Bronchial epithelial cell (primary cell): ENCODE measurements at regions not wholly inside any gene's neighbourhood (a gene's known extent, or its start where the extent isn't known, plus 50 kb on each side); places are given as distances from the start of the nearest gene placed in this dataset.
A peak's percentile ranks its signal among the peaks of the same experiment; 100 is the strongest.

Experiments used
- DNase-seq: peaks from one replicate; pipeline ENCODE4 v3.0.0-alpha.2; 2010; ENCODE audit warnings: low read depth
- FAIRE-seq: peaks from 2 replicates; lab custom pipeline; 2011; peaks lifted over from hg19 to GRCh38; lab: Jason Lieb, UNC
- H3K27me3 ChIP-seq: 2 replicates; pipeline ENCODE4 v1.5.1; 2011; ENCODE audit warnings: low read length; ENCODE audit not compliant: control insufficient read depth, insufficient read depth
- H3K36me3 ChIP-seq: 2 replicates; pipeline ENCODE4 v1.5.1; 2011; ENCODE audit warnings: low read length; ENCODE audit not compliant: control insufficient read depth, insufficient read depth
- H3K4me3 ChIP-seq: 2 replicates; pipeline ENCODE4 v1.5.1; 2011; ENCODE audit warnings: mild to moderate bottlenecking, low read depth, low read length, control low read depth
- CTCF ChIP-seq: IDR thresholded peaks from 2 replicates; pipeline ENCODE4 v1.5.1; 2011; ENCODE audit warnings: mild to moderate bottlenecking, moderate library complexity, low read length, control low read depth, inconsistent platforms; ENCODE audit not compliant: insufficient read depth, severe bottlenecking

- Histone ChIP-seq H3K27me3 (no peaks in the 10 kb centered on the region), H3K4me3 (no peak overlapping the region), H3K36me3 (no peaks in the 10 kb centered on the region)
- DNase-seq = no peak
- no peak for FAIRE-seq
- no peak for TF ChIP-seq CTCF
Observed at GRCh38 chr11:130620548-130620947, 172.1 kb downstream of the ADAMTS15 start.

GRCh38 chr11:130622141-130622542 is 173.7 kb downstream of the ADAMTS15 start:
- Histone ChIP-seq H3K27me3 (no peaks in the 10 kb centered on the region), H3K36me3 (no peaks in the 10 kb centered on the region), H3K4me3 (no peak overlapping the region)
- DNase-seq (peak; percentile 83), FAIRE-seq (no peak)
- no peak for TF ChIP-seq CTCF

GRCh38 chr11:130623670-130624668 is 175.5 kb downstream of the ADAMTS15 start:
- FAIRE-seq (peak; percentile 66), DNase-seq (no peak)
- Histone ChIP-seq H3K27me3 (no peaks in the 10 kb centered on the region), H3K36me3 (no peaks in the 10 kb centered on the region), H3K4me3 (no peak overlapping the region)
- TF ChIP-seq CTCF = no peak

GRCh38 chr11:130624971-130625544 is 176.6 kb downstream of the ADAMTS15 start:
- FAIRE-seq = no peak
- H3K27me3 ChIP-seq = no peaks in the 10 kb centered on the region
- DNase-seq = no peak
- no peak for TF ChIP-seq CTCF
- no peaks in the 10 kb centered on the region for H3K36me3 ChIP-seq
- no peak overlapping the region for H3K4me3 ChIP-seq

GRCh38 chr11:130625578-130626306 is 177.3 kb downstream of the ADAMTS15 start:
- H3K36me3 ChIP-seq = no peaks in the 10 kb centered on the region
- FAIRE-seq (no peak), DNase-seq (no peak)
- no peak overlapping the region for H3K4me3 ChIP-seq
- no peaks in the 10 kb centered on the region for H3K27me3 ChIP-seq
- no peak for TF ChIP-seq CTCF
